ENCODE measurements at regions not wholly inside any gene's neighbourhood (a gene's known extent, or its start where the extent isn't known, plus 50 kb on each side); places are given as distances from the start of the nearest gene placed in this dataset.

DNA sequence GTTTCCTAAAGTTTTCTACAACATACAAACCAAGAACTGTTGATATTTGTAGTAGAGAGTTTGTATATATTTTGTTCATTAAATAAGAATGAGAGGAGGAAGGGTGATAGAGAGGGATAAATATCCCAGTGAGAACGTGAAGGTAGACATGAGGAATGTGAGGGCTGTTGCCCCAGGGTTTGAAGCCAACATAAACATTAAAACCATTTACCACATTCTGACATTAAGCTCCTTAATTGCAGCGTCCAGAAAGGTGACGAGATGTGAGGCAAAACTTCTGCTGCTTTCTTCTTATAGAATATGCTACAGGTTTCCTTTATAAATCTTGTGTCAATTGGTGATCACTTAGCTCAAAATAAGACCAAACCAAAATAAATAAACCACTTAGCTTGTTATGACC is 267.8 kb upstream of the CNTN4 start:
- DNase-seq, result no peak

GRCh38 chr3:1832395-1832794 is 266.3 kb upstream of the CNTN4 start:
- DNase-seq, result no peak

DNA sequence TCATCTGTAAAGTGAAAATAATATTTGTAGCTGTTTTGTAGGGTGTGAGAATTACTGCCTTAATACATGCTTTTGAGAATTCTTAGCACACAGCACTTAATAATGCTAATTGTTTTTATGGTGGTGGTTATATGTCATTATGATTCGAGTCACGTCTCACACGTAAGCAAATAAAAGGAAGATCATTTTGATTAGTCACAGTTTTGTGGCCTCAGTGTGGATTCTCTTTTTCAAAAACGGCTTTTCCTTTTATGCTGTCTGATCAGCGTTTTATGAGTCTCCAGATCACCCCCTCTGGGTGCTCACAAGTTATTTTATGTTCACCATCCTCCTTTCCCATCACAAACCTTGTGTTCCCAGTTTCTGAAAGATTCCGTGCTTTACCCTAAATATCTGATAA is 255.6 kb upstream of the CNTN4 start:
- peak; percentile 6 for DNase-seq

DNA sequence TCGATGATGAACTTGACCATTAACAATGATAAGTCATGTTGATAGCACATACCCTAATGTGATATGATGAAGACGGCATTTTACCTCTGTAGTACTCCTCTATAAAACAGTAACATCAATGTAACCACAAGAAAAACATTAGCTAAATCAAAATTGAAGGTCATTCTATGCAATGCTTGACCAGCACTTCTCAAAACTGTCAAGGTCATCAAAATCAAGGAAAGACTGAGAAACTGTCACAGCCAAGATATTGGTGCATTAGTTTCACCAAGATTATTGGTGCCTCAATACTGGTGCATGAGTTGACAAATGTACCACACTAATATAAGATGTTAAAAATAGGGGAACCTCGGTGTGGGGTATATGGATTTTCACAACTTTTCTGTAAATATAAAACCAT is 251.1 kb upstream of the CNTN4 start:
- no peak for DNase-seq

GRCh38 chr3:1848935-1849334 is 249.7 kb upstream of the CNTN4 start:
- no peak for DNase-seq

DNA sequence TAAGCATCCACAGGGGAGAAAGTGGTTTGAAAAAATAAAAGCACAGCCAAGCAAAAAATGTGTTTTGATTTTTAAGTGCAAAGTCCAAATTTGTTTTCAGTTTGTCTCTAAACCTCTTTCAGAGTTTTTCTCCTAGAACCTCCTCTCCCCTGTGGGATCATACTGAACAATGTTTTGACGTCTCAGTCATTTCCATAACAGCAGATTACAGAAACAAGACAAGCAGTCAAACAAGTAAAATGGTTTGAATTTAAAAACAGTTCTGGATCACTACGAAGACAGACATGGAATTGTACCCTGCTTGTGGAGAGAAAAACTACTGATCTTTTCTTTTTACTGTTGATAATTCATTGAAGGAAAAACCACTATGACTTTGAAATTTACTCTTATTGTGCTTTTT is 245.7 kb upstream of the CNTN4 start:
- DNase-seq, result no peak

DNA sequence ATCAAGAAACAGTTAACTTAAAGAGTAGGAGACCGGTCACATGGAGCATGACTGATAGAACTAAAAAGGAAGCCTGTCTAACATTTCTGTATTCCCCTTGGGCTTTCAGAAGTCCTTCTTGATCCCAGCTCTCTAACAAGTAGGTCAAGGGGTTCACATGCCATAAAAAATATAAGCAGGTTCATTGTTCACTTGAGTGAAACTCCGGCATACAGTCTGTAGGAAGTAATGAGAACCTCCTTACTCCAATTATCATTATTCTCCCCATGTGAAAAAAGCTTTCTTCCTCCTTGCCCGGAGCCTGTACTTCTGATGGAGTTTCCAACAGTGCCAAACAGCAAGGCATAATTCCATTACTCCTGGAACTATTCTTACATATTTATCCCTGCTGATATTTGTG is 242.8 kb upstream of the CNTN4 start:
- DNase-seq, result no peak

DNA sequence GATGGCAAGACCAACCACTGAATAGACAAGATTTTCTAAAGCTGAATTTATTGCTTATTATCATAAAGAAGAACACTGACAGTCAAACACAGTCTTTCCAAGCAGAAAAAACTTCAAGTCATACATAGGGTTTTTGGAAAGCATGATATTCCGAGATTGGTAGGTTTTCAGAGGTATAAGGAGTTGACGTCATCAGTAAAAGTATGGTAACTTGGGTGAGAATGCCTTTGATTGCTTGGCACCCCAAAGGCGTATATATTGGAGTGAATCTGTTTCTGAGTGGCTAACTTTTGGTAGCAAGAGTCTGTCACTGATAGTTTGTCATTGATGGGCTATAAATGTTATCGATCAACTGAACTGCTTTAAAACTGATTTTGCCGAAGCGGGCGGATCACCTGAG is 227.9 kb upstream of the CNTN4 start:
- DNase-seq, result no peak

- no peak for DNase-seq
These were observed 215.1 kb upstream of the CNTN4 start for GRCh38 chr3:1883534-1883933.

DNA sequence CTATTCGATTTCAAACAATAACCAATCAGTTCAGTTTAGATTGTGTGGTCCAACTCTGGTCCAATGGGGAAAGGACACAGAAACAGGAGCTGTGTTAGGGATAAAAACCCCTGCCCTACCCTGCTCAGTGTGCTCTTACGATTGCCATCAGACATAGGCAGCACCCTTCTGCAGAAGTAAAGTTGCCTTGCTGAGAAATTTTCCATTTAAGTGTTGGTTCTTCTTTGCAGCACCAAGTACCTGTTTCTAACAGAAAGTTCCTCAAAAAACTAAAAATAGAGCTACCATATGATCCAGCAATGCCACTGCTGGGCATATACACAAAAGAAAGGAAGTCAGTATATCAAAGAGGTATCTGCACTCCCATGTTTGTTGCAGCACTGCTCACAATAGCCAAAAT is 206.2 kb upstream of the CNTN4 start:
- no peak for DNase-seq

DNA sequence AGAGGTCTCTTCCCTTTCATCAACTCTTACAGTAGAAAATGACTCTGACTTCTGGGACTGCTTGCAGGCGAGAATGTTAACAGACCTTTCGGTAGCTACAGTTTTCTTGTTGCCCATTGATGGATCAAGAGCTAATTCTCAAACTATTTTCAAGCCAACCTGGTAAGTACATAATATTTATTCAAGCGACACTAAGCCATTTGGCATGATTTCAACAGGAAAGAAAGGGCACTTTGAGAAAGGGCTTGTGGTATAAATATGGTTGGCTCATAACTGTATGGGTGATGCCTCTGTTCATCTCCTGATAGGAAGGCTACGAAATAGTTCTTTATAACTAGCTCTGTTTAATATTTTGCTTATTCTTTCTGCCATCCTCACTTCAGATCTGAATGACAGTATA is 196.2 kb upstream of the CNTN4 start:
- DNase-seq, result no peak

DNA sequence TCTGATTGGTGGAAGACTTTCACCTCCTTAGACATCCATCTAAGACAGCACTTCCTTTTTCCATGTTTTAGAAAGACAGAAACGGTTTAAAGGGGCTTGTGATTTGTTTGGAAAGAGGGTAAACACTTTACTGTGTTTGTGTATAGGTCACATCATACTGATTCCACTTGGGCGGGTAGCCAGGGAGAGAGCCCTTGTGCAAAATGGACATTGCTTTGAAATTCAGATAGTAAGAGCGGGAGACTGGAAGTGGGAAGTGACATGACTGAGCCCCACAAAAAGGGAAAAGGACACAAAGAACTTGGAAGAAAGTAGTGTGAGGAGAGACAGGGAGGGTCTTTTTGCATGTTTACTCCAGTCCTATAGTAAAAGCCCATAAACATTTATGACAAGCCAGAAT is 195.6 kb upstream of the CNTN4 start:
- no peak for DNase-seq

- DNase-seq, result no peak
These were observed 190.8 kb upstream of the CNTN4 start for GRCh38 chr3:1907911-1908310.

DNA sequence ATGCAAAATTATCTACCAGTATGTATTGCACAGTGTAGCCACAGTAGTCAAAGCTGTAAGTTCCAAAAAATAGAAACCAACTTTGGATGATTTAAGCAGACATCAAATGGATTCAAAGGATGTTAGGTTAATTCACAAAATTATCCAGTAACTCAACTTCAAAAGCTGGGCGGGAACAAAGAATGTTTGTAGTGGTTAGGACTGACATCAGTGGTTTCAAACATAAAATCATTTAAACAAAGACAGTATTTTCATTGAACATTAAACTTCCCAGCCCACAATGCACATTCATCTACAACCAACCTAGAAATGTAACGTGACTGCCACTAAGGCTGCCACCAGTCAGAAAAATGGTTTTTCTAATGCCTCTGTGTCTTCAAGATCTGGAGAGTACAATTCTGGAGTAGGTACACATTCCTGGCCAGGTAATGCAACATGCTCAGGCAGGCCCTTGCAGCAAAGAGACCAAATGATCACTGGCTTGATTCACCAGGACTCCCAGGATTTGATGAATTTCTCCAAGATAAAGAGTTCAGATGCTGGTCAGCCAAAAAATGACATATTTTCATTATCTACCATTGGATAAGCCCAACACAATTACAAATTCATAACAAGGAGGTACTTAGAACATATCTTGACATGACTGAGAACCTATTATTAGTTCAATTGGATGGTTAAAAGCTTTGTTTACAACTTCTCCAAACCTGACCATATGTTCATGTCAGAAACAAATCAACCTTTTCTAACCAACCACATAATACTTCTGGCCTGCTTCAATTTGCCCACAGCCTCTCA is 189.8 kb upstream of the CNTN4 start:
- no peak for DNase-seq

- no peak for DNase-seq
These were observed 188.3 kb upstream of the CNTN4 start for GRCh38 chr3:1910322-1910721.

DNA sequence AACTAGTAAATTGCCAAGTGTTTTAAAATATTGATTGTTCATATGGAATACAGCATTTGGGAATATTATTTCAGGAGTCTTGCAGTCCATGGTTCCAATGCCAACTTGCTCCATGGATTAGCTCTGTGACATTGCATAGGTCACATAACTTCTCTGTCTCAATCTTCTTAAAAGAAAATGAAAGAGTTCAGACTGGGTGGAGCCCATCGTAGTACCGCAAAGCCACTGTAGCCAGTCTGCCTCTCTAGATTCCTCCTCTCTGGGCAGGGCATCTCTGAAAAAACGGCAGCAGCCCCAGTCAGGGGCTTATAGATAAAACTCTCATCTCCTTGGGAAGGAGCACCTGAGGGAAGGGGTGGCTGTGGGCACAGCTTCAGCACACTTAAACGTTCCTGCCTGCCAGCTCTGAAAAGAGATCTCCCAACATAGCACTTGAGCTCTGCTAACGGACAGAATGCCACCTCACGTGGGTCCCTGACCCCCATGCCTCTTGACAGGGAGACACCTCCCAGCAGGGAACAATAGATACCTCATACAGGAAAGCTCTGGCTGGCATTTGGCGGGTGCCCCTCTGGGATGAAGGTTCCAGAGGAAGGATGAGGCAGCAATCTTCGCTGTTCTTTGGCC is 168.8 kb upstream of the CNTN4 start:
- no peak for DNase-seq

DNA sequence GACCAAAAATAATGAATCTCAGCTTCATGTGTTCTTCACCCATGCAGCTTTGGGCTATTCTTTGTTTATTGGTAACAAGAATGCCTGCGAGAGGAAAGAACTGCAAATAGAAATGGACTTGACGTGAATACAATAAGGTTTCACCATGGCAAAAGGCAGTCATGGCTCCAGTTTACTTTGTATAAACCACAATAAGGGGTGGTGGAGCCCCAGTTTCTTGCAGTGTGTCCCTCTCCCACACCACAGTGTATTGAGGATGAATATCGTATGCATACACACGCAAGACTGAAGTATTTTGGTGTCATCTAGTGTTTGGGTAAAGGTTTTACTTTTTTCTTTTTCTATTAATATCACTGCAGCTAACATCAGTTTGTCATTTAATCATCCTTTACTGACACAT is 159.7 kb upstream of the CNTN4 start:
- DNase-seq, result no peak

DNA sequence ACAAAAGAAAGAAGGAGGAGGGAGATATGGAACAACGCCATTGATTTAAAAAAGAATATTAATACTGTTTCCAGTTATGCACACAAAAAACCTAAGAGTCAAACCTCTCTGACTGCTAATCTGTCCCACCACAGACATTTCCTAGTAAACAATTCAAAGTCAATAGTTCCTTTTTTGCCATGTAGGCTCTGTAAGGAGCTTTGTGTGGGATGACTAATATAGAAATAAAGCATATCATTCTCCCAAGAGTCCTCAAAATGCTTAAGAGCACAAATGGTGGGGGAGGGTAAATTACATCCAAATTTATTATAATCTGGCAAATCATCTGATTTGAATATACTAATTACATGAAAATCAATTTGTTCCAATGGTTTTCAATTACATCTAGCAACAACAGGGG is 155.9 kb upstream of the CNTN4 start:
- peak; percentile 33 for DNase-seq

DNA sequence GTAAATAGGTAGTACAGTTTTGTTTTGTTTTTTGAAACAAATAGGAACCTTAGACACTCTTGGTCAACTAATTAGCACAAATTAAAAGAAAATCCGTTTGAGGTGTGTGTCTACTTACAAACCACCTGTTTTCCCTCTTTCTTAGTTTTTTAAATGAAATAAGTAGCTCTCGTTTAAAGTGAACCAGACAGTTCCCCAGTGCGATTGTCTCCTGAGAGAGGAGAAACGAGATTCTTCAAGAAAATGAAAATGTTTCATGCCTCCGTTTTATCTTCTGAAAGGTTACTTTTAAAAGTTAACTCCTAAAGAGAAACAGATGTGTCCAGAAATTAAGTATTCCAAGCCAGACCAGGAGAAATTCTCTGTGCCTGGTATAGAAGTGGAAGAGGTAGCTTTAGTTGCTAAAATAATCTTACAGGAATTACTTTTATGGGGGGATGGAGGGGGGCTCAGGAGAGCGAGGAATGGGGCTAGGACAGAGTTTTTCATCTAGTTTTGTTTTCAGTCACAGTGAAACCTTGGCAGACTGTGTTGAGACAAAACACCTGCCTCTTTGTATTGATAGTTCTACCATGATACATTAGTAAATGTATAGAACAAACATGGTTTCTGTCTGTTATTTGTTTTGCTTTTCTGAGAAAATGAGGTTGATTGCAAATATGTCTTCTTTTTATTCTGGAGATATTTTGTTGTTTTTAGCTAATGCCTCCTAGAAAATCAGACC is 155.1 kb upstream of the CNTN4 start:
- DNase-seq, result no peak

DNA sequence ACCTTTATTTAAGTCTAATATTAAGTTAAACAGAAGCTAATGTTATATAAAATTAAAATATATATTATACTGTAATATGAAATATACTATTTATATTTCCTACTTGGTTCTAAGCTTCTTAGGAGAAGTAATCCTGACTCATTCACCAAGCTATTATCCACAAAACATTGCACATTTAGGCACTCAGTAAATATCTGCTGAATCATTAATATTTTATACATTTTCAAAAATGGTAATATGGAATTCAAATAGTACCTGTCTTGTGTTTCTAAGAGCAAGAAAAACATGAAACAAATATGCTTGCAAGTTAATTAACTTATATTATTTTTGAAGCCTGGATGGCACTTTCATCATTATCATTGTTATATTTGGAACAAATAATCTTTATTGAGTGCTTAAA is 153.0 kb upstream of the CNTN4 start:
- DNase-seq, result no peak

DNA sequence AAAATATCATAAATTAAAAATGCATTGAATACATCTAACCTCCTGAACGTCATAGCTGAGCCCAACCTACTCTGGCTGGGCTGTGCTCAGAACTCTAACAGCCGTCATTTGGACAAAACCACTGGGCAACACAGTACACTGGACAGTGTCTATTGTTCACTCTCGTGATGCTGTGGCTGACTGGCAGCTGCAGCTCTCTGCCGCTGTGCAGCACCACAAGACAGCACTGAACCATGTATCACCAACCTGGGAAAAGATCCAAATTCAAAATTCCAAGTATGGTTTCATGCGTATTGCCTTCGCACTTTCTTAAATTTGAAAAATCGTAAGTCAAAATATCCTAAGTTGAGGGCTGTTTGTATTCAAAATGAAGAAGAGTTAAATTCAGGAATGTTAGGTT is 145.1 kb upstream of the CNTN4 start:
- DNase-seq, result no peak

- no peak for DNase-seq
These were observed 144.0 kb upstream of the CNTN4 start for GRCh38 chr3:1954632-1955031.

- no peak for DNase-seq
These were observed 143.5 kb upstream of the CNTN4 start for GRCh38 chr3:1955170-1955569.

DNA sequence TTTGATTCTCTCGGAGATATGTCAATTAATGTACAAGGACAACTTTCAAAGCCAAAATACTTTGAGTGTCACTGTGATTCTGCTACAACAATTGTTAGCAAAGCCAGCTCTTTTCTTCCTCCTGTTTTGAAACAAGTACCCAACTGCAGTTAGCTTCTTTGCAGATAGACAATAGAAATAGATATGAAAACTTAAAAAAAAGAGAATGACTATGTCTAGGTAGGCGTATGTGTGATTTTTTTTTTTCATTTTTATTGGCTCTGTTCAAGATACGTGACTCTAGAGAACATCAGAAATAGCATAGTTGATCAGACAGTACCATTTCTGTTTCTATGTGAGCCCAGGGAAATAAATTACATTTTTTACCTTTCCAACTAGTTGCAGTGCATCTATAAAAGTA is 142.9 kb upstream of the CNTN4 start:
- DNase-seq, result no peak

Measured in fibroblast of skin of right biceps (primary cell).